Activated naive CD8-positive, alpha-beta T cell treated with anti-CD3 and anti-CD28 coated beads, Interleukin-2, amount 10 ng/mL, durations not matched to agents 7 days and 5 days (primary cell): ENCODE measurements at regions not wholly inside any gene's neighbourhood (a gene's known extent, or its start where the extent isn't known, plus 50 kb on each side); places are given as distances from the start of the nearest gene placed in this dataset.

Experiments
- ATAC-seq: fragments of 150-1000 bp; cut with Tn5 transposase; one replicate; pipeline ENCODE4 v1.10.0; 2021; ENCODE audit warnings: low read depth, moderate library complexity
- POLR2A ChIA-PET: fragments of 350-600 bp; sonication (Branson Sonifier 250); formaldehyde crosslinking; loops from one replicate; lab custom pipeline; 2021; ENCODE audit warnings: antibody characterized with exemption; lab: Charles Lee
- DNase-seq: peaks from one replicate; pipeline ENCODE4 v3.0.0; 2021
- H3K27ac Mint-ChIP-seq: one replicate; pipeline ENCODE4 v1.8.0; 2022; ENCODE audit warnings: mild to moderate bottlenecking, mixed read lengths
- H3K27me3 Mint-ChIP-seq: one replicate; pipeline ENCODE4 v1.8.0; 2022; ENCODE audit warnings: mild to moderate bottlenecking, moderate library complexity, mixed read lengths
- H3K36me3 Mint-ChIP-seq: one replicate; pipeline ENCODE4 v1.8.0; 2021; ENCODE audit warnings: mild to moderate bottlenecking, mixed read lengths
- H3K4me1 Mint-ChIP-seq: one replicate; pipeline ENCODE4 v1.8.0; 2021; ENCODE audit warnings: mixed read lengths
- H3K4me3 Mint-ChIP-seq: one replicate; pipeline ENCODE4 v1.8.0; 2022; ENCODE audit warnings: mild to moderate bottlenecking, moderate library complexity, mixed read lengths
- H3K9me3 Mint-ChIP-seq: one replicate; pipeline ENCODE4 v1.8.0; 2021; ENCODE audit warnings: mixed read lengths

DNA sequence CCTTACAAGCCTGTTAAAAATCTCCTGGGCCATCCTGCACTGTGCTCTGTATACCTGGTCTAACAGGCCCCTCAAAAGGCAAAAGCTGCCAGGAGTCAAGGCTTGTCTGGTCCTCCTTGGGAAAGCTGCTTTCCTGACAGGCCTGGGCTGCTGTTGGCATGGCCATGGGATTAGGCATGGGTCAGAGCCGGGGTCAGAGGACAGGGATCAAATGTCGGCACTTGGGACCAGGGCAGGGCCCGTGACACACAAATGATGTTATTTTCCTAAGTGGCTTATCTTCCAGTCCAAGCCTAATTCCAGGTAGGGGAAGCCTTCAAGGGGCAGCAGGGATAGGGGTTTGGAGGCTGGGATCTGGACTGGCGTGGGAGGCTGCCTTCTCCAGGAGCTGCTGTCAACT, 191.5 kb upstream of the GPR26 start:
- no peaks in the 10 kb centered on the region for H3K4me1 Mint-ChIP-seq
- no peaks in the 10 kb centered on the region for H3K36me3 Mint-ChIP-seq
- H3K27me3 Mint-ChIP-seq = peaks cover 7% of the 10 kb centered on the region
- no peaks in the 10 kb centered on the region for H3K9me3 Mint-ChIP-seq
- ATAC-seq (no peak), DNase-seq (no peak)
- POLR2A ChIA-PET = no interaction called here
- H3K4me3 Mint-ChIP-seq = no peak overlapping the region
- no peak overlapping the region for H3K27ac Mint-ChIP-seq

GRCh38 chr10:123475466-123475865, 190.7 kb upstream of the GPR26 start:
- no peaks in the 10 kb centered on the region for H3K36me3 Mint-ChIP-seq
- peaks cover 10% of the 10 kb centered on the region for H3K27me3 Mint-ChIP-seq
- H3K4me3 Mint-ChIP-seq = no peak overlapping the region
- H3K27ac Mint-ChIP-seq = no peak overlapping the region
- ATAC-seq (no peak), DNase-seq (no peak)
- no peaks in the 10 kb centered on the region for H3K4me1 Mint-ChIP-seq
- no peaks in the 10 kb centered on the region for H3K9me3 Mint-ChIP-seq
- POLR2A ChIA-PET = no interaction called here

- no peaks in the 10 kb centered on the region for H3K4me1 Mint-ChIP-seq
These were observed 188.0 kb upstream of the GPR26 start for GRCh38 chr10:123478116-123478515.

DNA sequence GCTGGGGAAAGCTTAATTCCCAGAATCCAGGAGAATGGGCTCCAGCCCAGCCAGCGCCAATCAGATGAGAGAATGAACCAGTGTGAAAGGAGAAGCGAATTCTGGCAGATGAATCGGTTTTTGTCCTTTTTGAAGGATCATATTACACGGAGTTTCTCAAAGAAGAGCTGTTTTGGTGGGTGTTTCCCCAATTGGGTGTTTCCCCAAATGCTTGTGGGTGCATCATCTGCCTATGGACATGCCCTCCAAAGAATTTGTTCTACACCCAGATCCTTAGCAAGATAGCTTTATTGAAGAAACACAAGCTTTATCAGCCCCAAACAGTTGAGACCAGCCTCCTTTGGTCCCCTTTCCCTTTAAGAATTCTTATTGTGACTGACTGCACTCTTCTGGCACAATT, 186.5 kb upstream of the GPR26 start:
- Mint-ChIP-seq H3K4me1 (no peaks in the 10 kb centered on the region), H3K27ac (no peak overlapping the region), H3K4me3 (no peak overlapping the region), H3K27me3 (peaks cover 6% of the 10 kb centered on the region), H3K36me3 (no peaks in the 10 kb centered on the region), H3K9me3 (no peaks in the 10 kb centered on the region)
- ATAC-seq (no peak), DNase-seq (no peak)
- POLR2A ChIA-PET = no interaction called here

More at GRCh38 chr10:123478116-123478515, 188.0 kb upstream of the GPR26 start:
- ATAC-seq (no peak), DNase-seq (no peak)
- POLR2A ChIA-PET = no interaction called here
- Mint-ChIP-seq H3K27ac (no peak overlapping the region), H3K9me3 (no peaks in the 10 kb centered on the region), H3K36me3 (no peaks in the 10 kb centered on the region), H3K4me3 (no peak overlapping the region), H3K27me3 (peaks cover 7% of the 10 kb centered on the region)

- Mint-ChIP-seq H3K36me3 (no peaks in the 10 kb centered on the region), H3K4me1 (no peaks in the 10 kb centered on the region), H3K27ac (no peak overlapping the region), H3K9me3 (no peaks in the 10 kb centered on the region), H3K4me3 (no peak overlapping the region), H3K27me3 (peaks cover 6% of the 10 kb centered on the region)
- POLR2A ChIA-PET = no interaction called here
- DNase-seq (no peak), ATAC-seq (no peak)
These were observed 185.8 kb upstream of the GPR26 start for GRCh38 chr10:123480344-123480743.

DNA sequence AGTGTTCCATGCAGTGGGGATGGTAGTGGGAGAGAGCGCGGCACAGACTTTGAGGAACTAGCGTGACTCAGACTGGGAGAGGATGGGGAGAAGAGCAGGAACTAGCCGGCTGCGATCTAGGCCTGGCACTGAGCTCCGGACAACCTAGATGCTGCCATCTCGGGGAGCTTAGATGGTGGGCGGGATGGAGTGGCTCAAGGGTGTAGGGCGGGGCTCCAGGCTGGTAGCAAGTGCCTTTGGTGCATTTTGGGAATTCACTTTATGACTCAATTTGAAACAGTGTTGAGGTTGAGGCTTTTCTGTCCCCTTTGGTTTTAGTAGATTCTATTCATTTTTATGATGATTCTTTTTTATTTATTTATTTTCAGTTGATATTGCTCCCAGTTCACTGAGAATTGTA, 185.3 kb upstream of the GPR26 start:
- H3K4me3 Mint-ChIP-seq = no peak overlapping the region
- no peak for DNase-seq
- H3K27ac Mint-ChIP-seq = no peak overlapping the region
- POLR2A ChIA-PET = no interaction called here
- H3K27me3 Mint-ChIP-seq = peaks cover 6% of the 10 kb centered on the region
- no peaks in the 10 kb centered on the region for H3K9me3 Mint-ChIP-seq
- no peaks in the 10 kb centered on the region for H3K4me1 Mint-ChIP-seq
- ATAC-seq = no peak
- no peaks in the 10 kb centered on the region for H3K36me3 Mint-ChIP-seq

- DNase-seq (no peak), ATAC-seq (no peak)
- POLR2A ChIA-PET = no interaction called here
- Mint-ChIP-seq H3K9me3 (no peaks in the 10 kb centered on the region), H3K27ac (no peak overlapping the region), H3K27me3 (peaks cover 7% of the 10 kb centered on the region), H3K4me1 (no peaks in the 10 kb centered on the region), H3K36me3 (no peaks in the 10 kb centered on the region), H3K4me3 (no peak overlapping the region)
These were observed 181.4 kb upstream of the GPR26 start for GRCh38 chr10:123484722-123485121.

DNA sequence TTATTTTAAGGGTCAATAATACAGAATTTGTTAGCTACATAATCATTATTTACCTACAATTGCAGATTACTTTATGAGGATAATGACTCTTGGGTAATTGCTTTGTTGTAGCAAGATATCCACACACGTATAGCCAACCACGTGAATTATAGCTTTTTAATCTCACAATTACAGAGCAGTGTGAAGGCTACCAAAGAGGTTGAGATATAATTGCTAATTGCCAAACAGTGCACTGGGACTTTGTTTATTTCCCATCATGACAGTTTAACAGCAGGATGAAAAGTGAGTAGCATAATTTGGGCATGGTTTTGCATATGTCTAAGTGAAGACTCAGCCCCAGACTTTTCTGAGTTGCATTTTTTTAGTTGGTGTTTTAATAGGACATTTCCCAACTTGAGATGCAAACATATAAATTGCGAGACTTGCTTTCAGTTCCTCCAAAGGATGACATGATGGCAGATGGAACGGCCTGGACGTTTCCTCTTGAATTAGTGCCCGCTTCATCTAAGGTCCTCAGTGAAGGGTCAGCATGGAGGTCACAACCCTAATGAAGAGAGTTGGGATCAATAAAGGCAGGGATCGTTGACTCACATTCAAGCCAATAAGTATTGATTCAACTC, 180.7 kb upstream of the GPR26 start:
- Mint-ChIP-seq H3K27ac (no peak overlapping the region), H3K9me3 (no peaks in the 10 kb centered on the region), H3K4me3 (no peak overlapping the region), H3K36me3 (no peaks in the 10 kb centered on the region), H3K4me1 (no peaks in the 10 kb centered on the region), H3K27me3 (peaks cover 5% of the 10 kb centered on the region)
- POLR2A ChIA-PET = no interaction called here
- ATAC-seq (no peak), DNase-seq (no peak)

DNA sequence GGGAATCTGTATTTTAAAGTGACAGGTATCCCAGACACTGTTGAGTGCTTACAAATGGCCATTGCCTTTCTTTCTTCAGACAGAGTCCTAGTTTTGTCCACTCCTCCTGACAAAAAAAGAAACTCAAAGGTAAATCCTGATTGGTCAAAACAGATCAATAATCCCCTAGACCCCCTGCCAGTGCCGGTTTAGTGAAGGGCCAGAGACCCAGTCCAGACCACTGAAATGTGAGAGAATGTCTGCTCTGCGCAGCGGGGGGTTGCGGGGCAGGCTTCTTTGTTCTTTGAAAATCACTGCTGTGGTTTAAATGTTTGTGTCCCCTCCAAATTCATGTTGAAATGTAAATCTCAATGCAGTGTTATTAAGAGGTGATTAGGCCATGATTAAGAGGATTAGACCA, 177.7 kb upstream of the GPR26 start:
- DNase-seq (no peak), ATAC-seq (no peak)
- POLR2A ChIA-PET = no interaction called here
- peaks cover 5% of the 10 kb centered on the region for H3K27me3 Mint-ChIP-seq
- no peaks in the 10 kb centered on the region for H3K9me3 Mint-ChIP-seq
- no peak overlapping the region for H3K4me3 Mint-ChIP-seq
- H3K36me3 Mint-ChIP-seq = no peaks in the 10 kb centered on the region
- H3K4me1 Mint-ChIP-seq = no peaks in the 10 kb centered on the region
- H3K27ac Mint-ChIP-seq = no peak overlapping the region

- no peak for DNase-seq
- H3K27ac Mint-ChIP-seq = no peak overlapping the region
- POLR2A ChIA-PET = no interaction called here
- no peak for ATAC-seq
- no peaks in the 10 kb centered on the region for H3K36me3 Mint-ChIP-seq
- no peak overlapping the region for H3K4me3 Mint-ChIP-seq
- peaks cover 3% of the 10 kb centered on the region for H3K27me3 Mint-ChIP-seq
- H3K4me1 Mint-ChIP-seq = no peaks in the 10 kb centered on the region
- H3K9me3 Mint-ChIP-seq = no peaks in the 10 kb centered on the region
These were observed 174.8 kb upstream of the GPR26 start for GRCh38 chr10:123491364-123491763.

DNA sequence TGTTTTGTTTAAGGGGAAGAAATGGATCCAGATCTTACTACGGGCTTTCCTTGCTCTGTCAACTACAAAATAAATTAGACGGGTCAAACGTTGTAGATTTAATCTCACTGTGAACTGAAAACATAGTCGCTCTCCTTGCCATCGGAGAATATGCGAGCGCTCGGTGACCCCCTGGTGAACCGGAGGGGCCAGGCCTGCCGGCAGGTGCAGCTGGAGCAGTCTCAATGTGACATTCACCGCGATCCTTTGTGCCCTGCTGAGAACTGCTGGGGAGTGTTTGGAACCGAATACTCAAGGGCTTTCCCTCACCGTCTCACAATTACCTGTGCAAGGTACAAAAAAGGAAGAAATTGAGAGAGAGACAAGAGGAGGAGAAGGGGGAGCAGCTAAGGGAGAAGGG, 174.1 kb upstream of the GPR26 start:
- H3K4me3 Mint-ChIP-seq = no peak overlapping the region
- no peak for DNase-seq
- no peaks in the 10 kb centered on the region for H3K36me3 Mint-ChIP-seq
- H3K27me3 Mint-ChIP-seq = peaks cover 3% of the 10 kb centered on the region
- no peaks in the 10 kb centered on the region for H3K9me3 Mint-ChIP-seq
- no peaks in the 10 kb centered on the region for H3K4me1 Mint-ChIP-seq
- POLR2A ChIA-PET = no interaction called here
- ATAC-seq = no peak
- H3K27ac Mint-ChIP-seq = no peak overlapping the region

GRCh38 chr10:123494301-123494808, 171.8 kb upstream of the GPR26 start:
- Mint-ChIP-seq H3K4me3 (no peak overlapping the region), H3K4me1 (no peaks in the 10 kb centered on the region), H3K36me3 (no peaks in the 10 kb centered on the region), H3K27ac (no peak overlapping the region), H3K27me3 (peaks cover 6% of the 10 kb centered on the region), H3K9me3 (no peaks in the 10 kb centered on the region)
- no peak for DNase-seq
- ATAC-seq = no peak
- POLR2A ChIA-PET = no interaction called here

GRCh38 chr10:123496375-123496774, 169.8 kb upstream of the GPR26 start:
- H3K36me3 Mint-ChIP-seq = no peaks in the 10 kb centered on the region
- DNase-seq (no peak), ATAC-seq (no peak)
- POLR2A ChIA-PET = no interaction called here
- no peak overlapping the region for H3K27ac Mint-ChIP-seq
- peaks cover 9% of the 10 kb centered on the region for H3K27me3 Mint-ChIP-seq
- no peaks in the 10 kb centered on the region for H3K9me3 Mint-ChIP-seq
- H3K4me1 Mint-ChIP-seq = no peaks in the 10 kb centered on the region
- no peak overlapping the region for H3K4me3 Mint-ChIP-seq

DNA sequence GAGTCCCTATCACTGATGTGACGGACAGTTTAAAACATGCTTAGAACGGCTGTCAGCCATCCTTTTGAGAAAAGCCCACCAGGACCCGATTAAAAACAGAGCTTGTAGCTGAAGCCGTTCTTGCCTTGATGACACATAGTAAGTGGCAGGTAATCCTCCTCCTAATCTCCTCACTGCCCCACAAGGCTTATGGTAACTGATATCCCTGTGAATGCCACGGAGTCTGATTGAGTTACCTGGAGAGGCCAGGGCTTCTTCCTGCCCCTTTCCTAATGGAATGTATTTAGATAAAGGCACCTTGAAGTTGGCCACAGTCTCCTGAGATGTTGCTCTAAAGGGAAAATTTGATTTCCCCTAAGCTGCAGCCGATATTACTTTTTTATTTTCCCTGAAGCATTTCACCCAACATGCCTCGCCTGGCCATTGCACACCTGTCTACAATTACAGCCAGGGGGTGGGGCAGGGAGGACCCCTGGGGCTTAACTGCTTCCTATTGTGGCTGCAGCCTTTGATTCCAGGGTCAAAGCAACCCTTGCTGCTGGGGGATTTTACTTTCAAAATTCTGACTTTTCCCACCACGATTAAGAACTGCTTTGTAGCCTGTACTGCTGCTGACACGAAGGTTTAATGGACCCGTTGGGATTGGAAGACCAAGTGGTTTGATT, 169.0 kb upstream of the GPR26 start:
- Mint-ChIP-seq H3K9me3 (no peaks in the 10 kb centered on the region), H3K36me3 (no peaks in the 10 kb centered on the region), H3K4me3 (no peak overlapping the region), H3K27ac (no peak overlapping the region), H3K27me3 (peaks cover 14% of the 10 kb centered on the region), H3K4me1 (no peaks in the 10 kb centered on the region)
- ATAC-seq = no peak
- DNase-seq = no peak
- POLR2A ChIA-PET = no interaction called here
